GM18520 (cell line): ENCODE measurements at regions not wholly inside any gene's neighbourhood (a gene's known extent, or its start where the extent isn't known, plus 50 kb on each side); places are given as distances from the start of the nearest gene placed in this dataset.

Source experiments
- ATAC-seq: cut with Tn5 transposase; IDR thresholded peaks from one replicate; pipeline ENCODE4 v1.9.1; 2021; ENCODE audit not compliant: unreplicated experiment

DNA sequence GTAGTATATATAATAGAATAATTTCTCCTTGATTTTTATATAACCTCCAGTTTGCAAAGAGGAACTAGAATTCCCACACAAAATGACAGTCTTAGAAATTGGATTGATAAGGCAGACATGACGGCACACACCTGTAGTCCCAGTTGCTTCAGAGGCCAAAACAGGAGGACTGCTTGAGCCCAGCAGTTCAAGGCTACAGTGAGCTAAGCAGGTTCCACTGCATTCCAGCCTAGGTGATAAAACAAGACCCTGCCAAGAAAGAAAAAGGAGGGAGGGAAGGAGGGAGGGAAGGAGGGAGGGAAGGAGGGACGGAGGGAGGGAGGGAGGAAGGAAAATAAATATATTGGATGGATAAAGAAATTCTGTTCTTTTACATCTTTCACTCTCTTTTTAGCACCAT lies 77.6 kb upstream of the SASH1 start:
- no peak for ATAC-seq

DNA sequence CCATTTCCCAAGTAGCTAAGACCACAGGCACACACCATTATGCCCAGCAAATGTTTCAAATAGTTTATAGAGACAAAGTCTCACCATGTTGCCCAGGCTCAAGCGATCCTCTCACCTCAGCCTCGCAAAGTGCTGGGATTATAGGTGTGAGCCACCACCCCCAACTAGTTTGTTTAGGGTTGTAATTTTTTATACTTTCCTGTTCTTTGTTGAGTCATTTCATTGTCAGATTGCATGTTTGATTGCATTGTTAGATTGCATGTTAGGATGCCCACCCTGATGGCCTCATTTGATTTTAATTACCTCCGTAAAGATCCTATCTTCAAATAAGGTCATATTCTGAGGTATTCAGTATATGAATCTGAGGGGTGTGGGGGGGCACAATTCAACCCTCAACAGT lies 73.3 kb upstream of the SASH1 start:
- ATAC-seq: no peak

DNA sequence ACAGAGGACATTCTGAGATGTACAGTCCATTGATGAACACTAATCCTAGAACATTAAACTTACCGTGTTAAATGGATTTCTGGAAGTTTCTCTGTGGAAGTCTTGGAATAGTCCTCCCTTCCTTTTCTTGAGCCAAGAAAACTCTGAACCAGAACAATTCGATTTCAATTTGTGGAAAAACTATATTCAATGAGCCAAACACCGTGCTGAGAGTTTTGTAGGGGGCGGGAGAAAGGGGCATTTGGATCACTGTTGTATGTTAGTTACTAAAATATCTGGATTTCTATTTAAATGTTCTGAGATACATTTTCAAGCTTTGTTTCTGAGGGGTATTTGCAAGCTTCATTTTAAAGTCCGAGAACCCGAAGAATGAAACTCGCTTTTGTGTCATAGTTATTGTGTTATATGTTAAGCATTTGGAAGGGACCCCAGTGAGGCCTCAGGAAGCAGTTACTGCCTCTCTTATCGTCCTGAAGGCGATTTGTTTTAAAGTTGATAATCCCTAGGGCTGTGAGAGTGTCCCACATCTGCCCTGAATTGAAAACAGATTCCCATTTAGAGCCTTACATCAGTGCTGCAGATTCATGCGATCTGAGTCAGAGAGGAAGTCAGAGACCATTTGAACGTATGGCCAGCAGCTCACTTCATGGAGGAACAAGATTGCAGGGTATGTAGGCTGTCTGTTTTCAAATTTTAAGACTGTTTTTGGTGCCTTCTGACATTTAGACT lies 70.8 kb upstream of the SASH1 start:
- ATAC-seq: no peak

DNA sequence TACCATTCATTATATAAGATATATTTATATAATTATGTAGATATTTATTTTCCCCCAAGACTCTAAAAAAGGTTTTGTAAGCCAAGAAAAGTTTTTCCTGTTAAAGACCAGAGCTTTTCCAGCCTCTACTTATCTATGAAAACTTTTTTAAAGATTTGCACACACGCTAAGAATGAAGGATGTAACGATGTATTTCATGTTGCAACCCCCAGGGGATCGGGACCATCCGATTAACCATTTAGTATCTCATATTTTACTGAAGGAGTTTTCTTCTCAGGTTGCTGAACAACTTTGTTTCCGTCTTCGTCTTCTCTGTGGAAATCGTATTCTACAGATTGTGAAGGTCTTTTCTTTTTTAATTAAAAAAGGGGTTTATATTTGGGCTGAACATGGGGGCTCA lies 70.0 kb upstream of the SASH1 start:
- ATAC-seq: no peak

DNA sequence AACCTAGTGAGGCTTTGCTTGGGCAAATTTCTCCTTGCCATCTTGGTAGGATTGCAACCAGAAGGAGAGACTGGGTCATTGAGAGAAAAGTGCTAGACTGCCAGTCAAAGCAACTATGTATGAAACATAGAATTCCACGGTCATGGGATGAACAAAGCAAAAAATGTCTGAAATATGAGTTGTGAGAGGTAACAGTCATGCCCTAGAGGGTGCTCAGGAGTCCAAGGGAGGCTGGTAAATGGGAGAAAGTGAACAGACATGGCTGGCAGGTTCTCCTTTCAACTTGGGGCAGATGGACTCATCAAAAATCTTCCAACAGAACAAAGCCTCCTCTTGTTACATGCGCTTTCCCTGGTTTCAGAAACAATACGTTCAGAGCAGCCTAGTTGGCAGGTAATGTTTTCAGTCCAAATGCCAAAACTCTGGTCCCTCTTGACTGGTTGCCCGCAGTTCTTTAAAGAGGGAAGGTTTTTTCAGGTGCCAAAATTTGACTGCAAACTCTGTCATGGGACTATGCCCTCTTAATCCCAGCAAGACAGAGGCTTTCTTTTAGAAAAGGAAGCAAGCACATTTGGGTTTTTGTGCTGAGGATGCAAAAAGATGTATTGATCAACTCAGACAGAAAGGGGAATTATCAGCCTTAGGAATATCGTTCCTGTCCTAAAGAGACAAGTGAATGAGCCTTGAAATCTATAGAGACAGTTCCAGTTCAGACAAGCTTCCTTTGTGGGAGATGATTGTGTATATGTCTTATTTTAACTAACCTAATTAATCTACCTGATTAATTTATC lies 68.5 kb upstream of the SASH1 start:
- no peak for ATAC-seq

DNA sequence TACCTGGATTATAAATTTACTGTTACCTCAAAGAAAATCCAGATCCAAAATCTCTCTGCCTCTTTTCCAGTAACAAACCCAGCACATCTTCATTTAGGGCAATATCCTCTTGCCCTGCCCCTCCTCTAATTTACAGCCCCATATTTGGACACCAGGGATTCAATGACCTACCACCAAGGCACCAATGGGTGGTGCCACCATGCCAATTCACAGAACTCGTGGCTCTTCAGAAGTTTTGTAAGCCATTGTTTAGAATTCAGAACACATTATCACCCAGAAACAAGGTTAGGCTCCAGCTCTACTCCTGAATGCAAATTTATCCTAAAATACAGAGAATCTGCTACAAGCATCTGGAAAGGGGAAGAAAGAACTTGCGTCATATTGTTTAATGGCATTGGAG lies 67.8 kb upstream of the SASH1 start:
- ATAC-seq: no peak

DNA sequence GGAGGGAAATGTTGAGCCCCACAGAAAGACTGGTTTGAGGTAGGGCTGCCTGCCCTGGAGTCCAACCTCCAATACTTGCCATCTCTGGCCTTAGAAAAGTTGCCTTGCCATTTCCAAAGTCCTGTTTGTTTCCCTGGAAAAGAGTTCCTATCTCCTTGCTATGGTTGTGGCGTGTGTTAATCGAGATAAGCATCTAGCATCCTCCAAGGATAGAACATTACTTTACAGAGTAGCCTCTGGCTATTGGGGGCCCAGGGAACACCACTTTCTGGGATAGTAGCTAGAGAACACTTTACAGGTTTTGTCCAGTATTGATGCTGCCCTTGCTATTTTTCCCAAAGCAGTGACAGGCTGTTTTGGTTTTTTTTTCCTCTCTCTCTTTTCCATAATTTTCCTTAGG lies 57.4 kb upstream of the SASH1 start:
- no peak for ATAC-seq

DNA sequence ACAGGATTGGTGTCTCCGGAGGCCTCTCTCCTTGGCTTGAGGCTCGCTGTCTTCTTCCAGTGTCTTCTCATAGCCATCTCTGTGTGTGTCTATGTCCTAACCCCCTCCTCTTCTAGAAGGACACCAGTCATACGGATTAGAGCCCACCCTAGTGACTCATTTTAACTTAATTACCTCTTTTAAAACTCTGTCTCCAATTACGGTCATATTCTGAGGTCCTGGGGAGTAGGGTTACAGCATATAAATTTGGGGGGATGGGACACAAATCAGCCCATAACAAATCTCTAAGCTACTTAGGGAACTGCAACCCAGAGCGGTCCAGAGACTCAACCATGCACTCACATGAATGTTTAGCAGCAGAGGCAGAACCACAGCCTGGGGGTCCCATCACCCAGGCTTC lies 56.1 kb upstream of the SASH1 start:
- ATAC-seq: no peak

DNA sequence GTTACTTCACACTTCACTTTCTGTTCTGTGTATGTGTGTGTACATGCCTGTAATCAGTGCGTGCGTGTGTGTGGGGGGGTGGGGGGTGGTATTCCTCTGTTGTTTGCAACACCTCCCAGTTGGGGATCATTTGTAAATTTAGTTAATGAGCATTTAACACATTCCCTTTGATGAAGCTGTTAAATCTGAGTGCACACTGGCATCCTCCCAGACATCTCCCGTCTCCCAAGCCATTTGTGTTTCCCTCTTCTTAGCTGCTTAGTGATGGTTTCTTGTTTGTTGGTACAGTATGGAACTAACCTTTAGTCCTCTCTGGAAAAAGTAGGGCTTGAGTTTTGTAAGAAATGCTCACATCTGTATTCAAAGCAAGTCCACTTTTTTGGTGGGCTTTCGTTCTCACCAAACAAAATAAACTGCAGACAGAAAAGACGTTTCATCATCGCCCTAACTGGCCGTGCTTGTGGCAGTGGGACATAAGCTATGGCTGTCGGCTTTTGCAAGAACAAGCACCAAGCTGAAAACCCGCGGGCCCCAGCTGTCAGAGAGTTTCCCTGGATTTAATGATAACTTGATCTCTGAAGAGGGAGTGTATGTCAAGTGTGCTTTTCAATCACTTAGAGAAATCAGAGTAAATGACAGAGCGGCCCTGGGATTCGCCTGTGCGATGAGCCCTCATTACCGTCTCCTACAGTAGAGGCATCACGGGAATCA lies 54.9 kb upstream of the SASH1 start:
- no peak for ATAC-seq

DNA sequence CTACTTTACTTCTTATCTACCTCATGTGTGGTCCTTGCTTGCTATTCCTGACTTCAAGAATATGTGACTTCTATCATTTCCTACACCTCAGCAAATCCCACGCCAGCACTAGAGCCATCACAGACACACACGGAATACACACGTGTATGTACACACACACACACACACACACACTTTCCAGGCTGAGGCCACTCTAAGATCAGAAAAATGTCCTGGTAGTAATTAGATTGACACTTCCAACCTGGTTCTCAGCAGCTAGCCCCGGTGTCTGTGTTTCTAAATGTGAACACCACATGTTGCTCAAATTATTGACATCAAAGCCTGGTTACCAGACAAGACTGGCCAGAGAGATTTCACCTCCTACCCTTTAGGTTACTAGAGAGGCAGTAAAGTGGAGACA lies 54.1 kb upstream of the SASH1 start:
- ATAC-seq: no peak

DNA sequence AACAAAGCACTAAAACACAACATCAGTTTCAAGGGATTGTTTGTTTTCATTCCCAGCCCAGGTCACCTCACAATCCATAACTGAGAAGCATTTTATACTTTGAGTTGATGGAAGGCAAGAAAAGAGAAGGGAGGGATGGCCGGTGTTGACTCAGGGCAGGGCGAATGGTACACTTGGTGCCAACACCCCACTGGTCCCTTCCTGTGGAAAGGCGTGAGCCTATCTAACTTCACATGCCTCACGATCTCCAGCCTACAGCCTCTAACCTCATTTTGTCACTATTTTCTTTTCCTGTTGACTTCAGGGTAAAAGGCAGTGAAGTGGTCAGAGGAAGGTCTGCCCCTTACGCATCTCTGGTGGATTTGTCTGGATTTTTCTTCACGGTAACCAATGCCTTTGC lies 53.5 kb upstream of the SASH1 start:
- no peak for ATAC-seq

DNA sequence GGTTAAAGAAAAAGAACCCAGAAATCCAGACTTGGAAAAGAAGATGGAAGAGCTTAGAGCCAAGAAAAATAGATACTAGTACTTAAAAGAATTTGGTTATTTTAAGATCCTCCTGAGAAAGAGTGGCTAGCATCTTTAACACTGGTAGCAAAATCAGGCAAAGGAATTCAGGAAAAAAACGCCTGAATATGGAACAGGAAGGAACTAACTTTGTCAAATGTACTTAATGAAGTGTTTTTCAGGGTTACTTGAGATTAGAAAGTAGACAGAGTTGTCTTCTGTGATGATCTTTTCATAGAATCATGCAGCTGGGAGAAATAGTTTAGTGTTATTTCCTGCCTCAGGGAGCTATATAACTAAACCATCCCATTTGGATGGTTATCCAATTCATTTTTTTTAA lies 50.8 kb upstream of the SASH1 start:
- no peak for ATAC-seq
